GM21825 (cell line): ENCODE measurements at regions not wholly inside any gene's neighbourhood (a gene's known extent, or its start where the extent isn't known, plus 50 kb on each side); places are given as distances from the start of the nearest gene placed in this dataset.
A peak's percentile ranks its signal among the peaks of the same experiment; 100 is the strongest.

ENCODE experiments used
- ATAC-seq: cut with Tn5 transposase; IDR thresholded peaks from one replicate; pipeline ENCODE4 v1.9.1; 2021; ENCODE audit warnings: mild to moderate bottlenecking, moderate library complexity; ENCODE audit not compliant: unreplicated experiment

- ATAC-seq, result no peak
Measured at GRCh38 chr16:48105976-48106375, 49.8 kb downstream of the ABCC12 start.

- ATAC-seq, result no peak
Measured at GRCh38 chr16:48105456-48105855, 50.3 kb downstream of the ABCC12 start.

- ATAC-seq, result no peak
Measured at GRCh38 chr16:48103591-48103990, 52.2 kb downstream of the ABCC12 start.

- no peak for ATAC-seq
Measured at GRCh38 chr16:48102083-48103008, 53.4 kb downstream of the ABCC12 start.

- peak; percentile 70 for ATAC-seq
Measured at GRCh38 chr16:48101069-48101674, 54.6 kb downstream of the ABCC12 start.

GRCh38 chr16:48099455-48099854 lies 56.3 kb downstream of the ABCC12 start:
- ATAC-seq, result no peak

- ATAC-seq, result no peak
Measured at GRCh38 chr16:48098472-48098871, 57.3 kb downstream of the ABCC12 start.

GRCh38 chr16:48091117-48091516 lies 64.7 kb downstream of the ABCC12 start:
- no peak for ATAC-seq

GRCh38 chr16:48089053-48089792 lies 66.6 kb downstream of the ABCC12 start:
- no peak for ATAC-seq

GRCh38 chr16:48087639-48088038 lies 68.2 kb downstream of the ABCC12 start:
- ATAC-seq, result no peak

GRCh38 chr16:48086422-48086821 lies 69.4 kb downstream of the ABCC12 start:
- no peak for ATAC-seq

- ATAC-seq, result no peak
Measured at GRCh38 chr16:48085729-48086128, 70.1 kb downstream of the ABCC12 start.

GRCh38 chr16:48084826-48085225 lies 71.0 kb downstream of the ABCC12 start:
- no peak for ATAC-seq

GRCh38 chr16:48082516-48082915 lies 73.3 kb downstream of the ABCC12 start:
- ATAC-seq, result no peak

- no peak for ATAC-seq
Measured at GRCh38 chr16:48081656-48082055, 74.1 kb downstream of the ABCC12 start.

- ATAC-seq, result no peak
Measured at GRCh38 chr16:48076455-48077012, 79.3 kb downstream of the ABCC12 start.

GRCh38 chr16:48075398-48075797 lies 80.4 kb downstream of the ABCC12 start:
- no peak for ATAC-seq

GRCh38 chr16:48067388-48067787 lies 88.4 kb downstream of the ABCC12 start:
- ATAC-seq, result no peak

- ATAC-seq, result no peak
Measured at GRCh38 chr16:48064971-48065370, 90.8 kb downstream of the ABCC12 start.

GRCh38 chr16:48062681-48063080 lies 93.1 kb downstream of the ABCC12 start:
- no peak for ATAC-seq

GRCh38 chr16:48059936-48060335 lies 95.9 kb downstream of the ABCC12 start:
- ATAC-seq, result no peak
